Adrenal gland (tissue), 5 donors: ENCODE measurements at regions not wholly inside any gene's neighbourhood (a gene's known extent, or its start where the extent isn't known, plus 50 kb on each side); places are given as distances from the start of the nearest gene placed in this dataset.

Experiments
- CTCF ChIP-seq, 6 experiments: fragments of 450-650 bp in 4 of 6; fragments of 200-600 bp in 2 of 6; sonication (generic) in 1 of 6; IDR thresholded peaks; 1 replicate in 5 of 6; 2 replicates in 1 of 6; pipeline versions ENCODE4 v1.5.1 to v1.8.0; 2016 to 2021; ENCODE audit warnings: antibody characterized with exemption in 6 of 6, mild to moderate bottlenecking in 2 of 6, moderate library complexity in 1 of 6
- POLR2A ChIP-seq, 2 donors: fragments of 450-650 bp; IDR thresholded peaks; one replicate each; pipeline ENCODE4 v1.6.1; 2017; ENCODE audit warnings: antibody characterized with exemption in 2 of 2, mild to moderate bottlenecking in 2 of 2, moderate library complexity in 1 of 2
- donor health status: DM: no; HTN: no; CAD: no.

- TF ChIP-seq CTCF (IDR thresholded peaks at IDR 0.05) (no peak), POLR2A (IDR thresholded peaks at IDR 0.05) (no peak)
Measured at GRCh38 chr2:65914244-65914786, 481.9 kb upstream of the SPRED2 start.
